ENCODE measurements at regions not wholly inside any gene's neighbourhood (a gene's known extent, or its start where the extent isn't known, plus 50 kb on each side); places are given as distances from the start of the nearest gene placed in this dataset.

DNA sequence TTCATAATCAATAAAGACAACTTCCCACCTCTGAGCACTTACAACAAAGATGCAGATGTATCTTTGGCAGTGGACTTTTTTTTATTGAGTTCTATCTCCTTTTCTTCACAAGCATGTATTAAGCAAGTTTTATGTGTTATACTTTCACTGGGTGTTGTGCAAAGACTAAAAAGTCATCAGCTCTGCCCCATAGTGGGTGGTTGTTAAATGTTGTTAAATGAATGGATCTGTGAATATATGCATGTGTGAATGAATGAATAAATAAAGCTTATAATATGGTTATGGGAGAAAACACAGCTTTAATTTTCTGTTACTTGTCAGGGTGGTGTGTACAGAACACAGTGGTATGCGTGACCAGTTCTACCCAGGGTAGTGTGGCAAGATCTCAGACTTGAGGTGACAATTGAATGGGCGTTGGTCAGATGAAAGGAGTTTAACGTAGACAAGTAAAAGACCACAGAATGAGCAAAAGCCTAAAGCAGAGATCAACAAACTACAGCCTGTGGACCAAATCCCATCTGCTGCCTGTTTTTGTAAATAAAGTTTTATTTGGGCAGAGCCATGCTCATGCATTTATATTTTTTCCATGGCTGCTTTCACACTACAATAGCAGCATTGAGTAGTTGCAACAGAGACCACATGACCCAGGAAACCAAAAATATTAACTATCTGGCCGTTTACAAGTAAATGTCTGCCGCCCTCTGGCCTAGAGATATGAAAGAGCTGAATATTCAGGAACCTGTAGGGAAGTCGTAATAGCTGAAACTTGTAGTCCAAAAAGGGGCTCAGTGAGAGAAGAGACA lies 207.4 kb upstream of the EEA1 start:
- DNase-seq = no peak

DNA sequence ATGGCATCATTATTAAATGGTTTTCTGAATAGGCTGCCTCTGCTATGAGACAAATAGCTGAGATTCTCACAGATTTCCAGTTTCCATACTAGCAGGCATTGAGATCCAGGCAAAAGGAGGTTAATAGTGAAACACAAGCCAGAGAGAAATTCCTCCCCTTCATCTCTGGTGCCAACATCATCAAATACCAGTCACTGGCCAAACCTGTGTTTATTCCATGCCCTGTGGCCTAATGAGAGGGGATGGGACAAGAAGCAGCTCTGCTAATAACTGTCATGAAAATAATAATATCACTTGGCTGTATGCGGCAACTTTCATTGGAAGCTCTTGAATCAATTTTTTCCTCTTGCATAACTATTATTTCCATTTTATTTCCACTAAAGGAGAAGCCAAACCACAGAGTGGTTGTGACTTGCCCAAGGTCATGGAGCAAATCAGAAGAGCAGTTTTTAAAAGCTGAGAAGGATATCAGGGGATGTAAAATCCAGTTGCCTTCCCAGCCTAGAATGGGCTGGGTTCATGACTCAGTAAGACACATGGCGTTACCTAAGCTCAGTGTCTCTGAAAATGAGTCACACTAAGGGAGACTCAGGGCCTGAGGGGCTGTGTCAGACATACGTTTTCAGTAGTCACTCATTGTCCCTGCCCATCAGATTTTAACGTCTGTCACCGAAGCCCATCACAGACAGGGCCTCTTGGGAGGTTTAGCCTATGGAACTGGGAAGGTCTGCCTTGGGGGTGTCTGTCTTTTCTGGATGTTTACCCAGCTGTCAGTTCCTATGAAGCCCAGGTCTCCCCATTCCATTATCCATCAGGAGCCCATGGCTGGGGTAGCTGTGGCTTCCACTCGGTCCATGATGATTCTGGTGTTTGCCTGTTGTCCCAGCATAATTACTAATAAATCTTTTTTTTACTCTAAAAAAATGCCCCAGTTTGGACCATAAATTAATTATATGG lies 208.8 kb upstream of the EEA1 start:
- DNase-seq = no peak

DNA sequence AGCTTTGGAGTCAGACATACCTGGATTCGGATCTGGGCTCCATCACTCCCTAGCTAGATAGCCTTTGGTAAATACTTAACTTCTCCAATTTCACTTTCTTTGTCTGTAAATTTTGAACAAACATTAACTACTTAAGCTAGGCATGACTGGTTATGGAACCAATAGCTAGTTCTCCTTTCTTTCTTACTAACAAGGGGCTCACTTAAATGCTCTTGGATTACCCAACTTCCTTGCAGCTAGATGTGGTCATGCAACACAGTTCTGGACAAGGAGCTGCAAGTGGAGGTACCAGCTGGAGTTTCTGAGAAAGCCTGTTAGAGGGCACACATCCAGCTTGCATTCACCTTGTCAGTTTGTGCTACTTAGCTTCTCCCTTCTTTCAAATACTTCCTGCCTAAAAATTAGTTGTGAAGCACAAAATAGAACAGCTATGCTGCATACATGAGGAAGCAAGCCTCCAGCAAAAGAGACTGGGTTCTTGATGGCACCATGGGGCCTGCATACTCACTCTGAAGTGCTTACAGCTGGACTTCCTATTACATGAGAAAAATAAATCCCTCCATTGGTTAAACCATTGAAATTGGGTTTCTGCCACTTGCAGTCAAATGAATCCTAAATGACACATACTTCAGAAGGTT lies 210.1 kb upstream of the EEA1 start:
- DNase-seq = no peak

DNA sequence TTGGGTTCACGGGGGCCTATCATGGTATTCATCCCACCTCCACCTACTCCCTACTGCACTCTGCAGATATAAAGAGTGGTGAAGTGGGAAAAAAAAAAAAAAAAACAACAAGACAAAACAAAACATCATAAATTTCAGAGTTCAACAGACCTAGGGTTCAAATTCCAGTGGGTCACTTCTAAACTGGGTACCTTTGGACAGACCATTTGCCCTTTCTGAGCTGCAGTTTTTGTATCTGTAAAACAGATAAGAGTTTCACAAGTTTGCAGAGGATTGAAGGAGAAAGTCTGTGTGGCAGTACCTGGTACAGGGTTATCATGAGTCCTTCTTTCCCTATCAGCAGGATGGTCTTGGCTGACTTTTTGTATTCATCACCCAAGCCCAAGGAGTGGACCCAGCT lies 211.2 kb upstream of the EEA1 start:
- DNase-seq = no peak

DNA sequence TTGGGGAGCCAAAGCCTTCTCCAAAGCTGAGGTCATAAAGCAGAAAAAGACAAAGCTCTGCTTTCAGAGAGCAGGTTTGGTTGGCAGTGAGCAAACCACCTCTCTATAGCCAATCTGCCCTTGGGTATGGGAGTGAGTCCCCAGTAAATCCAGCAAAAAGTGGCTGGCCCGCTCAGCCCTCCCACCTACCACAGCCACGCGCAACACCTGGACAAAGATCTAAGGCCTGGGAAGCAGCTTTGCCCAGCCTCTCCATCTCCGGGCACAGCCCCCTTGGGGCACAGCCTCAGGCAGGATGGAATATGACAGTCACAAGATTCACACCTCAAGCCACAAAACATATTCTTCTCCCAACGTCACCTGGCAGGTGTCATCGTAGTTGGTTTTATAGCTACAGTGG lies 211.7 kb upstream of the EEA1 start:
- no peak for DNase-seq

DNA sequence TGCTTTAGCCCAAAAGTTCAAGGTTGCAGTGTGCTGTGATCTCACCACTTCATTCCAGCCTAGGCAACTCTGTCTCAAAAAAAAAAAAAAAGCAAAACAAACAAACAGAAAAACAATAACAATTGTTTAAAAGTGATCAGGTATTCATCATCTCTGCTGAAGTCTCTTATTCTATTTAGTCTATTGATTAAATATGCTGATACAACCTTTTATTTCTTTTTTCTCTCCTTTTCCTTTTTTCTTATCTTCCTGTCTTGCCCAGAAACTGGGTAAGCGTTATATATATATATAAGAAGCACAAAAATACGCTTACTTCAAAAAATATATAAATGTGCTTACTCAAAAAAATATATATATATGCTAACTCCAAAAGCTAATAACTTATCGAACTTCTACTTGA lies 213.8 kb upstream of the EEA1 start:
- DNase-seq = no peak

DNA sequence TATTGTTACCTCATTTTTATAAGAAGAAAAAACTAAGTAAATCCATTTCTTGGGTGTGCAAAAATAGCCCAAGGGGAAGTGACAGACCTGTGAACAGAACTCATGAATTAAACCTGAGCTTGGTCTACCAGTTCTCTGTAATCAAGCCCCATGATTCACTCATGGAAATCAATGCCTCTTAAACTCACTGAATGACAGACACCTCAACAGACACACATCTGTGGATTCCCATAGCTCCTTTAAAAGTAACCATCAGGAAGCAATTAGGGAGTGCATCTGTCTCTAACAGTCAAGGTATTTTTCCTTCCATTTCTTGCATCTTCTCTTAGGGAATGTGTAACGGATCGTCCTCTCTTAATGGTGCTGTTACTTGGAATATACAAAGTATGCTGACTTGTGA lies 215.0 kb upstream of the EEA1 start:
- DNase-seq = no peak

DNA sequence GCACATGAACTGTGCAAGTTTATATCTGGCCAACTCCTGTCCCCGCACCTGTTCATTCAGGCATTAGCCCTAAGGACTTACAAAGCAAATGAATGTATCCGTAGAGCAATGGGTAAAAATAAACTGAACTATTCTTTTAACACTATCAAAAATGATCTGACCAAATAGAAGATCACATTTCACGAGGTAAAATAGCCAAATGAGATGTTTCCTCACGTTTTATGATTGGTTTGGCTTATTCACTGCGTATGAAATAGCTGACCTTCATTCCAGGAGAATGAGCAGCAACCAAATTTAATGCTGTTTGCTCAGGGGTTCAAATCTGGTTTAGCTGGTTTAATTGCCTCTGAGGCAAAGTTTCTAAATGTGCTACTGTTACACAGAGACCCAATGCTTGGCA lies 216.0 kb upstream of the EEA1 start:
- DNase-seq = no peak

DNA sequence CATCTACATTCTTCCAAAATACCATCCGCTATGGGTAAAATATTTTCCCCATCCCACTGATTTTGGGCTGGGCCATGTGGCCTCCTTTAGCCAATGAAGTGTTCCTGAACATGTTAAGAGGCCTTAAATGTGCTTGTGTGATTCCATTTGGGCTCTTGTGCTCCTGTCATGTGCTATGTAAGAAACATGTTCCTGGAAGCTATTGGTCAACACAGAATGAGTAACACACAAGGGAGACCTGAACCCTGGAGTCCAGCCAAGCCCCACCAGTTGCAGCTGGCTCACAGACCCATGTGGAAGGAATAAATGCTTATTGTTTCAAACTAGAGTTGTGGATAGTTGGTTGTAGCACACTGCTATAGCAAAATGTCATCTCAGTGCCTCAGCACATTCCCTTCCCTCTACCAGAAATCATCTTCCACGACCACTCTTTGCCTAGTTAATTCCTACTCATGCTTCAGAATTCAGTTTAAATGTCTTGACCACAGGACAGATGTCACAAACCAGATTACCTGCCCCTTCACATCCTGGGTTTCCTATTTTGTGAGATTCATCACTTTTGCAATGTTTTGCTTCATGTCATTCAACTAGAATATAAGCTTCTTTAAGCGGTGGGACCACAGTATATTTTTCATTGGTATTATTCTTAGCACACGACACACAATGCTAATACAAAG lies 217.3 kb upstream of the EEA1 start:
- DNase-seq = peak; percentile 58

DNA sequence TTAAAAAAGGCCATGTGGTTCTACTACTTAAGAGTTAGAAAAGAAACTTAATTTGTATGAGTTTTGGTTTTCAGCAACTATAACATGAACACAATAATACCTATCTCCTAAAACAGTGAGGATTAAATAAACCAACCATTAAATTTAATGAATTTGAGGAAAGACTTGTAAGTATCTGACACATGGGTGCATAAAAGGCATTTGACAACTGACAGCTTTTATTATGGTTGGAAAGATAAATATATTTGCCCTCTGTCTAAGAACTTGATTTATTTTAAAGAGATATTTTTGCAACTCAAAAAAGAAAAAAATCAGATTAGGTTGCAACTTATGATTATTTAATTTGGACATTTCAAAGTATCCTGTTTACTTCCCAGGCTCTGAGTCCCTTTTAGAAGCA lies 217.9 kb upstream of the EEA1 start:
- DNase-seq = no peak

DNA sequence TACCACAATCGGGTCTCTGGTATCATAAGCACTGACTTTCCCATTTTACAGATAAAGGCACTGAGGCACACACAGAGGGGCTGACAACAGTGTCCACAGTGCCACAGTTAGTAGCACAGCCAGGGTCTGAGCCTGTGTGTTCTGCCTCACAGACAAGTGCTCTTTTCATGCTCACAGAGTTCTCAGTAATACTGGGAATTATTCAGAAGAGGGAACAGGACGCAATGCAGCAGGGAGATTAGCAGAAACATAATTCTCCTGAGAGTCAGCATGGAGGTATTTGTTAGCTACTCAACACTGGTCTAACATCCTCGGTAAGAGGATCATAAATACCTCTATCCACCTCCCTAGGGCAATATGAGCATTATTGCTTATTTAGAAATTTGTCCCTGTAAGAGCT lies 219.3 kb upstream of the EEA1 start:
- DNase-seq = no peak

DNA sequence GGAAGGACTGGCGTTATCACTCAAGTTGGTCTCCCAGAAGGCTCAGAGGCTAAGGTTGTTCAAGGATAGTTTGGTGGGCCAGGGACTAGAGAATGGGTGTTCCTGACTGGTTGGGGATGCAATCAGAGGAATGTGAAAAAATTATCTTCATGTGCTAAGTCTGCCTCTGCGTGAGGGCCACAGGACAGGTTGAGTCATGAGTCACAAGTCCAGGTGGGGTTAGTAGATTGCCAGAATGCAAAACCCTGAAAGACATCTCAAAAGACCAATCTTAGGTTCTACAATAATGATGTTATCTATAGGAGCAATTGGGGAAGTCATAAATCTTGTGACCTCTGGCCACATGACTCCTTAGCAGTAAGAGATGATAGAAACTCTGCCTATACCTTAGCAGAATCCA lies 220.1 kb upstream of the EEA1 start:
- DNase-seq = no peak

DNA sequence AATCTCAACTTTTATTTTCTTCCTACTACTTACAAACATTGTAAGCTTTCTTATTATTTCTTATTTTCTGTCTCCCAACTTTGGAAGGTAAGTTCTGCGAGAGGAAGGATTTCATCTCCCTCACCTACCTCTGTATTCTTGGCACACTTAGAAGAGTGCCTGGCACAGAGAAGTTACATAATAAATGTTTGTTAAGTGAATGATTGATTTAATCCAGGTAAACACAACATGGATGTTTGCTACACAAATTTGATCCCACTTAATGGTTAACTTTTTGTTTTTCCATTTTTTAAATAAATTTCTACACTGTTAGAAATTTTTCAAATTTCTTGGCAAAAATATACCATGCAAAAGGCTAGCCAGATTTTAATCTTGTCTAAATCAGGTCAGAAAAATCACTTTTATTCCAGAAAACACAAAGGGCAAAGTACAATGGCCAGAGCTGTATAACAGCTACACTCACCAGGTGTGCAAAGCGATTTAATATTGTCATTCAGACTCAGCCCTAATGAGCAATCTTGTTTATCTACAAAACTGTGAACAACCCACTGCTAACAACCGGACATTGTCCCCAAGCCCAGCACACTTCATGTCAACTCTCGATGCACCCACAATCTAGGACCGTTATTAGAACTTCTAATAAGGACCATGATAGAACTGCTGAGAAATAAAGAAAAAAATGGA lies 222.1 kb upstream of the EEA1 start:
- DNase-seq = no peak

DNA sequence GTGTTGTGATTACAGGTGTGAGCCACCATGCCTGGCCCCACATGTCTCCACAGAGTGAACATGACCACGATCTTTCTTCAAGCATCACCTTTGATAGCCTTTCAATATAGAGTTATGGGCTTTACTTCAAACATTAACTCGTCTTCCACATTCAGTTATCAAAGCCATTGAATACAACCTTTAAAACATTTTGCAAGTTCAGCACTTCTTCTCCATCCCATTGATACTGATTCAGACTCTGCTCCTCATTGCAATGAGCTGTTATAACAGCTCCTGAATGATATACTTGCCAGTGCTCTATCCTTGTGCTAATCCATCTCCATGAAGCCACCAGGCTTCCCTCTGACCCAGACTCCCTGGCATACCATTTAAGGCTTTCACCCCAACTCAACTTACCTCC lies 223.5 kb upstream of the EEA1 start:
- DNase-seq = no peak

DNA sequence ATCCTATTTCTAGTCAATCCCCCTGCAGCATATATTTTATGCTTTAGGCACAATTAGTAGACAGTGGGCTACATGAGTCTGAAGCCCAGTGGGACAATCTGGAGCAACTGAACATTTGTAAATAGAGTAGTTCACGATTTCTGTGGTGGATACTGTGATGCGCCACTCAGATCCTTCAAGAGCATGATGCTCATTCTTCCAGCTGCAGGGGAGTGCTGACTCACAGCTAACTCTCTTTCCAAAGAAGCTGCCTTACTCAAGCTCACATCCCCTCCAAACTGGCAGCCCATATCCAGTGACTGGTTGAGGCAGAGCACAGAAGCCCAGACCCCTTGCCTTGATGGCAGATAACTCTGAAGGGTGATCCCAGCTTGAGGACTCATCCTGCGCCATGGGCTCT lies 224.2 kb upstream of the EEA1 start:
- no peak for DNase-seq

DNA sequence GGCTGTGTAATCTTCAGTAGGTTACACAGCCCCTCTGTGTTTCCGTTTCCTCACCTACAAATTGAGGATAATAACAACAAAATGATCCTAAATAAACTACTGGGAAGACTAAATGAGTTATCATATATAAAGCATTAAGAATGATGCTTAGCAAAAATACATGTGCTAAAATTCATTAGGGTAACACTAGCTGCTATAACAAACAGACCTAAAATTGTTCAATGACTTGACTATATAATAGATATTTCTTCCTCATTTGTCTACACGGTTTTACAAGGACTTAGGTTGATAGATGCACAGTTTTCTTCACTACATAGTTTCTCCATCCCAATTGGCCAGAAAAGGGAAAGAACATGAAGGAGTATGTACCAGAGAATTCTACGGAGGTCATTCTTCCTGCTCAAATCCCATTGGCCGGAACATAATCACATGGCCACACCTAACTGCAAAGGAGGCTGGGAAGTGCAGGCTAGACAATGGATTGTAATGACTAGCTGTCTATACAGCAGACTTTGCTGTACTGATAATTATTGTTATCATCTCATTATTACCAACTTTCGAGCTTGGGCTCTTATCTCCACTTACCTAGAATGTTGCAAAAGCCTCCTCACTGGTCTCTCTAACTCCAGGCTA lies 223.5 kb upstream of the NUDT4 start:
- no peak for DNase-seq

DNA sequence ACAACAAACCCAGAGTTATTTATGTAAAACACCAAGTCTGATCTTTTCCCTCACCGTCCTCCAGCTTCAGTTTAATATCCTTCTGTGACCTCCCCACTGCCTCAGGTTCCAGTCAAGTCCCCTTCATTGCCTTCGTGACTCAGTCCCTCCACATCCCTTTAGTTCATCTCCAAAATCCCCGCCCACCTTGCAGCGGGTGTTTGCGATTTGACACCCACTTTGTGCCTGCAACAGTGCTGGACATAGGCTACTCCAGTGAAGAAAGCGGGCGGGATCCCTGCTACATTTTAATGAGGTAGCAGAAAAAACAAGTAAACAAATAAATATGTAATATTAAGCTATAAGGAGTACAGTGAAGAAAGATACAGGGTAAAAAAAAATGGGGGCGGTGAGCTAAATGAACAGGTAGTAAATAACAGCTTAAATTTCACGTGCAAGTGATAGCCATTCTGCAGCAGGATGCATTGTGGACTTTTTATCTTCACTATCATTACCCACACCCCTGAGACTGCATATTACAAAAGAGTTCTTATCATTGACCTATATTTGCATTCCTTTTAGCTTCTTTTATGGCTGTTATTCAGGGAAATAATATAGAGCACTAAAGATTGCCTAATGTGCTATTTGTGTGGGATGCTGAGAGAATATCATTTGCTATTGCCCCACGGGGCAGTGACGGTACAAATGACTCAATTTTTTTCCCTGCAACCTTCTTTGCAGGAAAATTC lies 222.8 kb upstream of the NUDT4 start:
- no peak for DNase-seq

DNA sequence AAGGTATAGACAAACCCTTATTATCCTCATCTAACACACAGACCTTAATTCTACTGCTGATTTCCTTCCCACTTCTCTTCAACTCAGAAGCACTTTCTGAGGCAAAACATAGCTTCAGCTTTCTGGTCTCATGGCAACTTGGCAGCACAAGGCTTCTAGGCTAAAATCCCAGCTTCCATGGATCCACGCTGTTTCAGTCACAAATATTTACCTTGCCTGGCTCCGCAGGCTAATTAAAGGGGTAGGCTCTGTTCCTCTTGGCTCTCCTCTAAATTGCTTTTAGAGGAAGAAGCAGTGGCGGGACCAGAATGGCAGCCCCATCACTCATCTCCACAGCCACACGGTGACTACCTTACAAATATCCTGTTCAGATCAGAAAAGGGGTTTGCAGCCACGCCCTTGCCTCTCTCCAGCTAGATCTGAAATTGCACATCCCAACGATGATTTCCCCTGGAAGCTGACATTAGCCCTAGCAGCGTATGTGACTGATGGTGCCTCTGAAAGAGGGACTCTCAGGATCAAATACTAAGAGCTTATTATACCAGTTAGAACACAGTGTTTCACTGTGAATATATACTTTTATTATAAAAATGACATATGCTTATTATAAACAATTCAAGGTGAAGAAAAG lies 221.5 kb upstream of the NUDT4 start:
- DNase-seq = peak; percentile 33

DNA sequence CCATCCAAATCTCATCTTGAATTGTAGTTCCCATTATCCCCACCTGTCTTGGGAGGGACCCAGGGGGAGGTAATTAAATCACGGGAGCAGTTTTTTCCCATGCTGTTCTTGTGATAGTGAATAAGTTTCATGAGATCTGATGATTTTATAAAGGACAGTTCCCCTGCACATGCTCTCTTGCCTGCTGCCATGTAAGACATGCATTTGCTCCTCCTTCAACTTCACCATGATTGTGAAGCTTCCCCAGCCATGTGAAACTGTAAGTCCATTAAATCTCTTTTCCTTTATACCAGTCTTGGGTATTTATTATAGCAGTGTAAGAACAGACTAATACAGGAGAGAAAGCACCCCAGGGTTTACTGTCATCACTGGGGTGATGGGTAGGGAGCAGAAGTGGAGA lies 220.4 kb upstream of the NUDT4 start:
- DNase-seq = no peak

DNA sequence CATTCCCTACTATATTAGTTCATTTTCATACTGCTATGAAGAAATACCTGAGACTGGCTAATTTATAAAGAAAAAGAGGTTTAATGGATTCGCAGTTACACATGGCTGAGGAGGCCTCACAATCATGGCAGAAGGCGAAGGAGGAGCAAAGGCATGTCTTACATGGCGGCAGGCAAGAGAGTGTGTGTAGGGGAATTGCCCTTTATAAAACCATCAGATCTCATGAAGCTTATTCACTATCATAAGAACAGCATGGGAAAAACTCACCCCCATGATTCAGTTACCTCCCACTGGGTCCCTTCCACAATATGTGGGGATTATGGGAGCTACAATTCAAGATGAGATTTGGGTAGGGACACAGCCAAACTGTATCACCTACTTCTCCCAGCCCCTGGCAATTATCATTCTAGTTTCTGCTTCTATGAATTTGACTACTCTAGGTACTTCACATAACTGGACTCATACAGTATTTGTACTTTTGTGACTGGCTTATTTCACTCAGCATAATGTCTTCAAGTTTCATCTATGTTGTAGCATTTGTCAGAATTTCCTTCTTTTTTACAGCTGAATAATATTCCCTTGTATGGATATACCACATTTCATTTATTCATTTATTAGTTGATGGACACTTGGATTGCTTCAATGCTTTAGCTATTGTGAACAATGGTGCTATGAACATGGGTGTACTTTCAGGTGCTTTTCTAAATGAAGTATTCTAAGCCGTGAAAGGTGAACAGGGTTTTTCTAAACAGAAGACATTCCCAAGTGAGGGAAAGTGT lies 219.5 kb upstream of the NUDT4 start:
- no peak for DNase-seq

Measured in right hindlimb (tissue), 1 donor.